HEK293 (cell line): ENCODE measurements at regions not wholly inside any gene's neighbourhood (a gene's known extent, or its start where the extent isn't known, plus 50 kb on each side); places are given as distances from the start of the nearest gene placed in this dataset.

Experiments used
- CTCF ChIA-PET: fragments of 350-600 bp; formaldehyde crosslinking; extraction: SDS; loops from one replicate; lab custom pipeline; 2021; ENCODE audit warnings: antibody characterized with exemption; lab: Yijun Ruan, JAX
- POLR2A ChIA-PET: fragments of 300-600 bp; formaldehyde crosslinking; extraction: SDS; loops from one replicate; lab custom pipeline; 2020; ENCODE audit warnings: antibody characterized with exemption, inconsistent platforms; lab: Yijun Ruan, JAX
- H3K27ac ChIP-seq: fragments of 200-500 bp; sonication (Bioruptor generic); 2 replicates; pipeline ENCODE4 v1.5.1; 2014; ENCODE audit warnings: low read depth, low read length, control low read depth, inconsistent platforms; ENCODE audit errors: extremely low read depth
- H3K36me3 ChIP-seq, 2 experiments: fragments of 200-500 bp in 1 of 2; sonication (Bioruptor generic) in 1 of 2; 1 replicate in 1 of 2; 2 replicates in 1 of 2; pipeline ENCODE4 v1.5.1; 2014 to 2017; ENCODE audit warnings: inconsistent platforms in 2 of 2, low read length in 2 of 2; ENCODE audit not compliant: control insufficient read depth in 2 of 2, insufficient read depth in 1 of 2
- H3K4me1 ChIP-seq: fragments of 200-500 bp; sonication (Bioruptor generic); 2 replicates; pipeline ENCODE4 v1.5.1; 2014; ENCODE audit warnings: mild to moderate bottlenecking, low read length, inconsistent platforms; ENCODE audit not compliant: control insufficient read depth, insufficient read depth
- H3K4me3 ChIP-seq: 2 replicates; pipeline ENCODE4 v1.5.1; 2011; ENCODE audit warnings: low read depth, mild to moderate bottlenecking, control low read depth, low read length, moderate library complexity
- H3K9me3 ChIP-seq: fragments of 200-500 bp; sonication (Bioruptor generic); 2 replicates; pipeline ENCODE4 v1.5.1; 2014; ENCODE audit warnings: low read depth, low read length, inconsistent platforms; ENCODE audit not compliant: control insufficient read depth, insufficient read depth
- KLF1 ChIP-seq: fragments of 450-650 bp; formaldehyde crosslinking; IDR thresholded peaks from 2 replicates; pipeline ENCODE4 v1.5.1; 2016; ENCODE audit warnings: missing biosample characterization, missing genetic modification characterization
- KLF10 ChIP-seq: fragments of 450-650 bp; IDR thresholded peaks from 2 replicates; pipeline ENCODE4 v1.5.1; 2018; ENCODE audit warnings: missing biosample characterization, mild to moderate bottlenecking, missing genetic modification characterization
- KLF16 ChIP-seq: fragments of 450-650 bp; formaldehyde crosslinking; IDR thresholded peaks from 2 replicates; pipeline ENCODE4 v1.5.1; 2017; ENCODE audit warnings: missing biosample characterization, missing genetic modification characterization
- PRDM1 ChIP-seq: fragments of 450-650 bp; formaldehyde crosslinking; IDR thresholded peaks from 2 replicates; pipeline ENCODE4; 2016; ENCODE audit warnings: missing biosample characterization, missing genetic modification characterization
- YY2 ChIP-seq: fragments of 450-650 bp; formaldehyde crosslinking; IDR thresholded peaks from 2 replicates; pipeline ENCODE4 v1.5.1; 2016; ENCODE audit warnings: missing biosample characterization, missing genetic modification characterization
- ZBTB48 ChIP-seq: fragments of 450-650 bp; formaldehyde crosslinking; IDR thresholded peaks from 2 replicates; pipeline ENCODE4 v1.5.1; 2016; ENCODE audit warnings: missing biosample characterization, missing genetic modification characterization
- ZNF138 ChIP-seq: fragments of 450-650 bp; formaldehyde crosslinking; IDR thresholded peaks from 2 replicates; pipeline ENCODE4 v1.5.1; 2016; ENCODE audit warnings: missing biosample characterization, missing genetic modification characterization, borderline replicate concordance
- ZNF274 ChIP-seq, 2 experiments: fragments of 200-500 bp in 1 of 2; fragments of 450-650 bp in 1 of 2; sonication (Bioruptor generic) in 1 of 2; formaldehyde crosslinking in 1 of 2; IDR thresholded peaks; 2 replicates each; pipeline versions ENCODE4 v1.5.1 to v1.6.1; 2014 to 2016; ENCODE audit warnings: borderline replicate concordance in 1 of 2, inconsistent platforms in 1 of 2, low read length in 1 of 2, missing biosample characterization in 1 of 2, missing genetic modification characterization in 1 of 2
- ZNF302 ChIP-seq: fragments of 450-650 bp; formaldehyde crosslinking; IDR thresholded peaks from 2 replicates; pipeline ENCODE4 v1.5.1; 2016; ENCODE audit warnings: missing biosample characterization, missing genetic modification characterization, low read depth
- ZNF335 ChIP-seq: fragments of 450-650 bp; formaldehyde crosslinking; conservative IDR thresholded peaks from 2 replicates; pipeline ENCODE4 v1.5.1; 2016; ENCODE audit warnings: missing biosample characterization, missing genetic modification characterization
- ZNF433 ChIP-seq: fragments of 450-650 bp; formaldehyde crosslinking; IDR thresholded peaks from 2 replicates; pipeline ENCODE4 v1.5.1; 2016; ENCODE audit warnings: missing biosample characterization, missing genetic modification characterization, low read depth
- ZNF510 ChIP-seq: fragments of 450-650 bp; formaldehyde crosslinking; IDR thresholded peaks from 2 replicates; pipeline ENCODE4 v1.5.1; 2018; ENCODE audit warnings: mild to moderate bottlenecking, missing genetic modification characterization, missing biosample characterization; ENCODE audit not compliant: insufficient replicate concordance
- ZNF555 ChIP-seq: fragments of 450-650 bp; formaldehyde crosslinking; conservative IDR thresholded peaks from 2 replicates; pipeline ENCODE4 v1.5.1; 2017; ENCODE audit warnings: missing biosample characterization, mild to moderate bottlenecking, missing genetic modification characterization, inconsistent platforms
- ZNF596 ChIP-seq: fragments of 450-650 bp; IDR thresholded peaks from 2 replicates; pipeline ENCODE4 v1.5.0; 2018; ENCODE audit warnings: missing biosample characterization, mild to moderate bottlenecking, missing genetic modification characterization, moderate library complexity
- ZNF664 ChIP-seq: fragments of 450-650 bp; formaldehyde crosslinking; IDR thresholded peaks from 2 replicates; pipeline ENCODE4 v1.5.1; 2016; ENCODE audit warnings: missing biosample characterization, missing genetic modification characterization
- ZNF785 ChIP-seq: fragments of 450-650 bp; formaldehyde crosslinking; IDR thresholded peaks from 2 replicates; pipeline ENCODE4 v1.5.1; 2016; ENCODE audit warnings: missing biosample characterization, missing genetic modification characterization
- ZNF791 ChIP-seq: fragments of 450-650 bp; formaldehyde crosslinking; IDR thresholded peaks from 2 replicates; pipeline ENCODE4 v1.5.1; 2016; ENCODE audit warnings: missing biosample characterization, missing genetic modification characterization
- TF ChIP-seq, protein P1 (sequence below): fragments of 450-650 bp; formaldehyde crosslinking; IDR thresholded peaks from 2 replicates; pipeline ENCODE4 v1.5.1; 2016; ENCODE audit warnings: missing biosample characterization, missing genetic modification characterization
- TF ChIP-seq, protein P2 (sequence below): fragments of 450-650 bp; formaldehyde crosslinking; IDR thresholded peaks from 2 replicates; pipeline ENCODE4 v1.5.1; 2016; ENCODE audit warnings: missing biosample characterization, missing genetic modification characterization
- TF ChIP-seq, protein P3 (sequence below): fragments of 450-650 bp; formaldehyde crosslinking; IDR thresholded peaks from 2 replicates; pipeline ENCODE4 v1.5.1; 2016; ENCODE audit warnings: missing biosample characterization, missing genetic modification characterization
- TF ChIP-seq, protein P4 (sequence below): fragments of 450-650 bp; formaldehyde crosslinking; IDR thresholded peaks from 2 replicates; pipeline ENCODE4 v1.5.1; 2017; ENCODE audit warnings: missing biosample characterization, missing genetic modification characterization
- TF ChIP-seq, protein P5 (sequence below): fragments of 450-650 bp; formaldehyde crosslinking; IDR thresholded peaks from 2 replicates; pipeline ENCODE4; 2016; ENCODE audit warnings: missing biosample characterization, missing genetic modification characterization

DNA sequence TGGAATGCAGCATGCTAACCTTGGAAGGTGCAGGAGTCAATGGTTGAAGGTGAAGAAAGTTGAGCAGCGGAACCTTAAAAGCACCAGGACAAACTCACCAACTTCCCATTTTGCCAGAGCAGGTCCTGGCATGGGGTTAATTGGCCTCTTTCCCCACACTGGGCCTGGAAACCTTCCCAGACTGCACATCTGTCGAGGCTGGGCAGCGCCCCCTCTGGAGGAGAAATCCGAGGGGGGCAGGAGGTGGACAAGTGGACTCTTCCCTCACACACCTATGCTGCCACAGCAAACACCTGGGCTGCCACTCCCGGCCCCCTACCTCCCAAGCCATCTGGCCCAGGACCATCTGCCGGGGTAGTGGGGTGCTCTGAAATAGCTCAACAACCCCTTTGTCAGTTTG lies 232.4 kb downstream of the CBLN1 start (continued):
- TF ChIP-seq ZNF664: no peak
- TF ChIP-seq, protein P1, sequence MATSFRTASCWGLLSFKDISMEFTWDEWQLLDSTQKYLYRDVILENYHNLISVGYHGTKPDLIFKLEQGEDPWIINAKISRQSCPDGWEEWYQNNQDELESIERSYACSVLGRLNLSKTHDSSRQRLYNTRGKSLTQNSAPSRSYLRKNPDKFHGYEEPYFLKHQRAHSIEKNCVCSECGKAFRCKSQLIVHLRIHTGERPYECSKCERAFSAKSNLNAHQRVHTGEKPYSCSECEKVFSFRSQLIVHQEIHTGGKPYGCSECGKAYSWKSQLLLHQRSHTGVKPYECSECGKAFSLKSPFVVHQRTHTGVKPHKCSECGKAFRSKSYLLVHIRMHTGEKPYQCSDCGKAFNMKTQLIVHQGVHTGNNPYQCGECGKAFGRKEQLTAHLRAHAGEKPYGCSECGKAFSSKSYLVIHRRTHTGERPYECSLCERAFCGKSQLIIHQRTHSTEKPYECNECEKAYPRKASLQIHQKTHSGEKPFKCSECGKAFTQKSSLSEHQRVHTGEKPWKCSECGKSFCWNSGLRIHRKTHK (tag by site-specific recombination): no peak

DNA sequence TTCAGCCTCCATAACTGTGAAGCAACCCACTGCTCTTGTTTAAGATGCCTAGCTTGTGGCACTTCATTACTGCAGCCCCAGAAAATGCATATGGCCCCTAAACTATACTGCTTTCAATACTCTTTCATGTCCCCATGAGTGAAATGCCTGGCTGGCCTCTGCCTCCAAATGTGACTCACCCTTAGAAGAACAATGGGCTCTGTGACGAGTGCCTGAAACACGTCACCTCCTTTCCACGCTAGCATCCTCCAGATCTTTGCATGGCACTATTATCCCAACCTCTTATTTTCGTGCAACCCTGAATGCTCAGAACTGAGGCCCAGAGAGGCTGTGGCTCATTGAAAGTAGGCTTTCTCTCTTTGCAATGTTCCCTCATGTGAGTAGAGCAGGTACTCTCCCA lies 233.1 kb downstream of the CBLN1 start:
- TF ChIP-seq KLF16 (tag by site-specific recombination): no peak
- POLR2A ChIA-PET: no interaction called here
- CTCF ChIA-PET: no interaction called here
- Histone ChIP-seq H3K9me3 (no peaks in the 10 kb centered on the region), H3K4me3 (no peak overlapping the region), H3K27ac (no peak overlapping the region), H3K36me3 (no peaks in the 10 kb centered on the region), H3K4me1 (no peaks in the 10 kb centered on the region)

DNA sequence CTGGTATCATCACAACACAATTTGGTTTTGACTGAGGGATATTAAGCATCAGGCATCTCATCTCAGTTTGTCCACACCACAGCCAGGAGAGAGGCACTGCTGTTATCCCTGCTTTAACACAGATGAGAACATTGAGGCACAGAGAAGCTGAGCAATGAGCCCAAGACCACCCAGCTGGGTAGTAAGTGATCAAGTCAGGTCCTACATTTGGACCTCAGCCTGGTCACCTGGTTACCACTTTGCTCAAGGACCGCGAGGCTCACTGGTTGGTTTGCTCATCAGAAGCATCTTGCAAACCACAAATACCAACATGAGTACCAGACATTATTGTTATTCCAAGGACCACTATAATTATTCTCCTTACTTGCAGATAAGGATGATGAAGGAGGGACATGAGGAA lies 245.5 kb downstream of the CBLN1 start:
- H3K4me3 ChIP-seq: no peak overlapping the region
- no peaks in the 10 kb centered on the region for H3K36me3 ChIP-seq
- no peaks in the 10 kb centered on the region for H3K4me1 ChIP-seq
- no peak overlapping the region for H3K27ac ChIP-seq
- H3K9me3 ChIP-seq: no peaks in the 10 kb centered on the region
- TF ChIP-seq ZNF302 (no peak), YY2 (tag by site-specific recombination) (no peak), ZNF596 (tag by site-specific recombination) (no peak), ZNF791 (tag by site-specific recombination) (no peak)
- ChIA-PET POLR2A (no interaction called here), CTCF (no interaction called here)

DNA sequence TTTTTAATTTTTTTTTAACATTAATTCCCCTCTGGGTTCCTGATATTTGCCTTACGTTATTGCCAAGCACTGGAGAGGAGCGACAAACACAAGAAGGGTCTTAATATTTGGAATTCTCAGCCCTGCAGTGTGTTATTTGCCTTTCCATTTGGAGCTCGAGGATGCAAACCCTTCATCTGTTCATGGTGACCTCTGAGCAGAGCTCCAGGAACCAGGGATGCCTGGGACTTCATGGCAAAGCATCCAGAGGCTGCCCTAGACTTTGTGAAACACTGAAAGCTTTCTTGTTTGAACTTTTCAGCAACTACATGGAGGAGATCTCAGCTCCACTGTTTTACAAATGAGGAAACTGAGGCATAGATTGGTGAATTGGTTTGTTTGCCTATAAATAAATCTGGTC lies 254.2 kb downstream of the CBLN1 start:
- H3K27ac ChIP-seq: no peak overlapping the region
- H3K4me1 ChIP-seq: no peaks in the 10 kb centered on the region
- POLR2A ChIA-PET: no interaction called here
- CTCF ChIA-PET: interaction anchor here (0.7 to 1.0 kb wide), 2 partner anchors 28 to 358 kb away, joined by 4 to 7 read pairs; no protein-coding TSS in a partner anchor
- H3K36me3 ChIP-seq: no peaks in the 10 kb centered on the region
- H3K9me3 ChIP-seq: no peaks in the 10 kb centered on the region
- H3K4me3 ChIP-seq: no peak overlapping the region
- TF ChIP-seq ZNF302 (no peak), ZNF433 (no peak), ZNF274 (IDR thresholded peaks at IDR 0.05; ENCODE audit: low read length) (no peak), ZNF274 (tag by site-specific recombination; IDR thresholded peaks at IDR 0.05; ENCODE audit: borderline replicate concordance) (no peak), ZNF785 (no peak), PRDM1 (no peak), ZNF335 (tag by site-specific recombination) (no peak), ZNF138 (tag by site-specific recombination) (no peak), ZNF555 (tag by site-specific recombination) (no peak), KLF1 (tag by site-specific recombination) (no peak), ZBTB48 (tag by site-specific recombination) (no peak), KLF10 (tag by site-specific recombination) (no peak), ZNF510 (no peak)
- TF ChIP-seq, protein P2, sequence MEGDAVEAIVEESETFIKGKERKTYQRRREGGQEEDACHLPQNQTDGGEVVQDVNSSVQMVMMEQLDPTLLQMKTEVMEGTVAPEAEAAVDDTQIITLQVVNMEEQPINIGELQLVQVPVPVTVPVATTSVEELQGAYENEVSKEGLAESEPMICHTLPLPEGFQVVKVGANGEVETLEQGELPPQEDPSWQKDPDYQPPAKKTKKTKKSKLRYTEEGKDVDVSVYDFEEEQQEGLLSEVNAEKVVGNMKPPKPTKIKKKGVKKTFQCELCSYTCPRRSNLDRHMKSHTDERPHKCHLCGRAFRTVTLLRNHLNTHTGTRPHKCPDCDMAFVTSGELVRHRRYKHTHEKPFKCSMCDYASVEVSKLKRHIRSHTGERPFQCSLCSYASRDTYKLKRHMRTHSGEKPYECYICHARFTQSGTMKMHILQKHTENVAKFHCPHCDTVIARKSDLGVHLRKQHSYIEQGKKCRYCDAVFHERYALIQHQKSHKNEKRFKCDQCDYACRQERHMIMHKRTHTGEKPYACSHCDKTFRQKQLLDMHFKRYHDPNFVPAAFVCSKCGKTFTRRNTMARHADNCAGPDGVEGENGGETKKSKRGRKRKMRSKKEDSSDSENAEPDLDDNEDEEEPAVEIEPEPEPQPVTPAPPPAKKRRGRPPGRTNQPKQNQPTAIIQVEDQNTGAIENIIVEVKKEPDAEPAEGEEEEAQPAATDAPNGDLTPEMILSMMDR (tag by site-specific recombination): no peak
- TF ChIP-seq, protein P3, sequence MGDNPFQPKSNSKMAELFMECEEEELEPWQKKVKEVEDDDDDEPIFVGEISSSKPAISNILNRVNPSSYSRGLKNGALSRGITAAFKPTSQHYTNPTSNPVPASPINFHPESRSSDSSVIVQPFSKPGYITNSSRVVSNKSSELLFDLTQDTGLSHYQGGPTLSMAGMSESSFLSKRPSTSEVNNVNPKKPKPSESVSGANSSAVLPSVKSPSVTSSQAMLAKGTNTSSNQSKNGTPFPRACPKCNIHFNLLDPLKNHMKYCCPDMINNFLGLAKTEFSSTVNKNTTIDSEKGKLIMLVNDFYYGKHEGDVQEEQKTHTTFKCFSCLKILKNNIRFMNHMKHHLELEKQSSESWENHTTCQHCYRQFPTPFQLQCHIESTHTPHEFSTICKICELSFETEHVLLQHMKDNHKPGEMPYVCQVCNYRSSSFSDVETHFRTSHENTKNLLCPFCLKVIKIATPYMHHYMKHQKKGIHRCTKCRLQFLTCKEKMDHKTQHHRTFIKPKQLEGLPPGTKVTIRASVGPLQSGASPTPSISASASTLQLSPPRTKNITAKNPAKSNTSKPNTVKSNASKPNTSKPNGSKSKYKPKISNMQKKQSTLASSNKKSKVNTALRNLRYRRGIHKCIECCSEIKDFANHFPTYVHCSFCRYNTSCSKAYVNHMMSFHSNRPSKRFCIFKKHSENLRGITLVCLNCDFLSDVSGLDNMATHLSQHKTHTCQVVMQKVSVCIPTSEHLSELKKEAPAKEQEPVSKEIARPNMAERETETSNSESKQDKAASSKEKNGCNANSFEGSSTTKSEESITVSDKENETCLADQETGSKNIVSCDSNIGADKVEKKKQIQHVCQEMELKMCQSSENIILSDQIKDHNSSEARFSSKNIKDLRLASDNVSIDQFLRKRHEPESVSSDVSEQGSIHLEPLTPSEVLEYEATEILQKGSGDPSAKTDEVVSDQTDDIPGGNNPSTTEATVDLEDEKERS (tag by site-specific recombination): no peak
- TF ChIP-seq, protein P4, sequence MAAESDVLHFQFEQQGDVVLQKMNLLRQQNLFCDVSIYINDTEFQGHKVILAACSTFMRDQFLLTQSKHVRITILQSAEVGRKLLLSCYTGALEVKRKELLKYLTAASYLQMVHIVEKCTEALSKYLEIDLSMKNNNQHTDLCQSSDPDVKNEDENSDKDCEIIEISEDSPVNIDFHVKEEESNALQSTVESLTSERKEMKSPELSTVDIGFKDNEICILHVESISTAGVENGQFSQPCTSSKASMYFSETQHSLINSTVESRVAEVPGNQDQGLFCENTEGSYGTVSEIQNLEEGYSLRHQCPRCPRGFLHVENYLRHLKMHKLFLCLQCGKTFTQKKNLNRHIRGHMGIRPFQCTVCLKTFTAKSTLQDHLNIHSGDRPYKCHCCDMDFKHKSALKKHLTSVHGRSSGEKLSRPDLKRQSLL (tag by site-specific recombination): no peak
- TF ChIP-seq, protein P5, sequence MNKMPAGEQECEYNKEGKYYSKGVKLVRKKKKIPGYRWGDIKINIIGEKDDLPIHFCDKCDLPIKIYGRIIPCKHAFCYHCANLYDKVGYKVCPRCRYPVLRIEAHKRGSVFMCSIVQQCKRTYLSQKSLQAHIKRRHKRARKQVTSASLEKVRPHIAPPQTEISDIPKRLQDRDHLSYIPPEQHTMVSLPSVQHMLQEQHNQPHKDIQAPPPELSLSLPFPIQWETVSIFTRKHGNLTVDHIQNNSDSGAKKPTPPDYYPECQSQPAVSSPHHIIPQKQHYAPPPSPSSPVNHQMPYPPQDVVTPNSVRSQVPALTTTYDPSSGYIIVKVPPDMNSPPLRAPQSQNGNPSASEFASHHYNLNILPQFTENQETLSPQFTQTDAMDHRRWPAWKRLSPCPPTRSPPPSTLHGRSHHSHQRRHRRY (tag by site-specific recombination): no peak
